H1 (cell line): ENCODE measurements at regions not wholly inside any gene's neighbourhood (a gene's known extent, or its start where the extent isn't known, plus 50 kb on each side); places are given as distances from the start of the nearest gene placed in this dataset.

ENCODE experiments used
- CTCF ChIA-PET: fragments of 300-600 bp; sonication (Branson Sonifier 250); formaldehyde crosslinking; loops from one replicate; lab custom pipeline; 2021; ENCODE audit not compliant: partially characterized antibody; lab: Charles Lee
- POLR2A ChIA-PET: fragments of 300-600 bp; sonication (Branson Sonifier 250); formaldehyde crosslinking; loops from one replicate; lab custom pipeline; 2021; ENCODE audit warnings: inconsistent platforms; ENCODE audit not compliant: partially characterized antibody; lab: Charles Lee
- DNase-seq, 2 experiments: peaks; one replicate each; pipeline versions ENCODE4 v3.0.0 to v3.0.0-alpha.2; 2010 to 2022; ENCODE audit warnings: low spot score in 2 of 2, low read depth in 1 of 2, mixed read lengths in 1 of 2
- FAIRE-seq: peaks from 2 replicates; lab custom pipeline; 2011; peaks lifted over from hg19 to GRCh38; lab: Jason Lieb, UNC
- H2AFZ ChIP-seq: 2 replicates; pipeline ENCODE4 v1.8.1; 2012; ENCODE audit warnings: low read length, inconsistent platforms
- H2AK5ac ChIP-seq: 2 replicates; pipeline ENCODE4 v1.6.1; 2013; ENCODE audit warnings: low read depth, low read length
- H2BK120ac ChIP-seq: replicated peaks from 2 replicates; pipeline ENCODE3; 2013; ENCODE audit warnings: low read depth, low read length, inconsistent platforms
- H2BK12ac ChIP-seq: 2 replicates; pipeline ENCODE4 v1.6.1; 2013; ENCODE audit warnings: low read depth, low read length
- H2BK15ac ChIP-seq: 2 replicates; pipeline ENCODE4 v1.6.1; 2013; ENCODE audit warnings: low read length
- H2BK20ac ChIP-seq: 2 replicates; pipeline ENCODE4 v1.6.1; 2013; ENCODE audit warnings: low read length
- H2BK5ac ChIP-seq: 2 replicates; pipeline ENCODE4 v1.6.1; 2013; ENCODE audit warnings: low read depth, low read length
- H3K14ac ChIP-seq: 2 replicates; pipeline ENCODE4 v1.6.1; 2013; ENCODE audit warnings: inconsistent platforms; ENCODE audit not compliant: insufficient read length
- H3K18ac ChIP-seq: 2 replicates; pipeline ENCODE4 v1.6.1; 2013; ENCODE audit warnings: low read length; ENCODE audit errors: extremely low read depth
- H3K23ac ChIP-seq: 2 replicates; pipeline ENCODE4 v1.6.1; 2013; ENCODE audit warnings: inconsistent platforms; ENCODE audit not compliant: insufficient read length
- H3K23me2 ChIP-seq: 2 replicates; pipeline ENCODE4 v1.6.1; 2013; ENCODE audit warnings: low read depth, low read length
- H3K27ac ChIP-seq: 2 replicates; pipeline ENCODE4 v1.6.1; 2011; ENCODE audit warnings: low read depth, low read length, inconsistent platforms
- H3K27me3 ChIP-seq, 4 experiments: replicated peaks in 1 of 4; 1 replicate in 1 of 4; 2 replicates in 3 of 4; pipeline versions ENCODE4 v1.6.1 to v1.8.1; 2011 to 2013; ENCODE audit warnings: low read length in 3 of 4, mild to moderate bottlenecking in 3 of 4, inconsistent platforms in 2 of 4, mixed read lengths in 2 of 4, moderate library complexity in 1 of 4; ENCODE audit not compliant: control insufficient read depth in 3 of 4, insufficient read depth in 3 of 4; ENCODE audit errors: extremely low read depth in 1 of 4
- H3K36me3 ChIP-seq, 4 experiments: 2 replicates each; pipeline versions ENCODE4 v1.6.1 to v1.8.1; 2011 to 2013; ENCODE audit warnings: mild to moderate bottlenecking in 4 of 4, low read length in 3 of 4, moderate library complexity in 2 of 4, control low read depth in 1 of 4, inconsistent platforms in 1 of 4; ENCODE audit not compliant: insufficient read depth in 4 of 4, control insufficient read depth in 2 of 4
- H3K4ac ChIP-seq: replicated peaks from 2 replicates; pipeline ENCODE3; 2013; ENCODE audit warnings: low read length, low read depth, mixed read lengths, inconsistent platforms; ENCODE audit not compliant: insufficient read length
- H3K4me1 ChIP-seq, 4 experiments: replicated peaks in 1 of 4; 1 replicate in 1 of 4; 2 replicates in 3 of 4; pipeline versions ENCODE4 v1.6.1 to v1.8.1; 2011 to 2013; ENCODE audit warnings: low read length in 3 of 4, inconsistent platforms in 2 of 4, mixed read lengths in 1 of 4; ENCODE audit not compliant: insufficient read depth in 4 of 4, control insufficient read depth in 3 of 4
- H3K4me2 ChIP-seq, 2 experiments: 2 replicates each; pipeline versions ENCODE4 v1.6.1 to v1.8.1; 2011 to 2013; ENCODE audit warnings: low read depth in 2 of 2, low read length in 2 of 2, control low read depth in 1 of 2, inconsistent platforms in 1 of 2, mild to moderate bottlenecking in 1 of 2; ENCODE audit not compliant: insufficient read depth in 1 of 2
- H3K4me3 ChIP-seq, 4 experiments: fragments of 200-600, 300-600 bp in 1 of 4; sonication (generic), shearing (Covaris generic), sonication (Bioruptor Twin) in 1 of 4; 2 replicates each; pipeline versions ENCODE4 v1.5.1 to v1.8.1; 2011 to 2016; ENCODE audit warnings: low read length in 4 of 4, low read depth in 3 of 4, control low read depth in 2 of 4, inconsistent platforms in 2 of 4, mild to moderate bottlenecking in 2 of 4, mixed read lengths in 1 of 4, moderate library complexity in 1 of 4; ENCODE audit not compliant: insufficient read depth in 2 of 4; ENCODE audit errors: extremely low read depth in 1 of 4
- H3K56ac ChIP-seq: replicated peaks from 2 replicates; pipeline ENCODE3; 2013; ENCODE audit warnings: low read depth, mild to moderate bottlenecking, mixed read lengths, low read length, inconsistent platforms; ENCODE audit not compliant: insufficient read length
- H3K79me1 ChIP-seq: 2 replicates; pipeline ENCODE4 v1.6.1; 2013; ENCODE audit warnings: low read depth, low read length, control low read depth
- H3K79me2 ChIP-seq, 2 experiments: 2 replicates each; pipeline versions ENCODE4 v1.6.1 to v1.8.1; 2012 to 2013; ENCODE audit warnings: low read length in 2 of 2, mild to moderate bottlenecking in 2 of 2, inconsistent platforms in 1 of 2; ENCODE audit not compliant: insufficient read depth in 2 of 2, control insufficient read depth in 1 of 2
- H3K9ac ChIP-seq, 4 experiments: replicated peaks in 1 of 4; 1 replicate in 1 of 4; 2 replicates in 3 of 4; pipeline versions ENCODE4 v1.6.1 to v1.8.1; 2011 to 2013; ENCODE audit warnings: low read depth in 3 of 4, low read length in 3 of 4, control low read depth in 2 of 4, mild to moderate bottlenecking in 2 of 4, moderate library complexity in 2 of 4, inconsistent platforms in 1 of 4; ENCODE audit errors: extremely low read depth in 1 of 4
- H3K9me3 ChIP-seq, 2 experiments: 2 replicates each; pipeline versions ENCODE4 v1.6.1 to v1.8.1; 2012 to 2013; ENCODE audit warnings: mild to moderate bottlenecking in 2 of 2, moderate library complexity in 2 of 2, control low read depth in 1 of 2, inconsistent platforms in 1 of 2, low read depth in 1 of 2, low read length in 1 of 2, mixed read lengths in 1 of 2; ENCODE audit not compliant: insufficient read depth in 2 of 2
- H4K20me1 ChIP-seq, 2 experiments: replicated peaks in 1 of 2; 2 replicates each; pipeline versions ENCODE3 to v1.8.1; 2011 to 2013; ENCODE audit warnings: inconsistent platforms in 2 of 2, low read length in 2 of 2, mild to moderate bottlenecking in 1 of 2; ENCODE audit not compliant: insufficient read depth in 2 of 2, control insufficient read depth in 1 of 2
- H4K5ac ChIP-seq: 2 replicates; pipeline ENCODE4 v1.6.1; 2013; ENCODE audit warnings: low read length, low read depth, mixed read lengths, inconsistent platforms; ENCODE audit not compliant: insufficient read length
- H4K8ac ChIP-seq: 2 replicates; pipeline ENCODE4 v1.8.0; 2013; ENCODE audit warnings: mild to moderate bottlenecking, moderate library complexity, low read length, inconsistent platforms; ENCODE audit not compliant: insufficient read depth; ENCODE audit errors: extremely low read depth
- H4K91ac ChIP-seq: replicated peaks from 2 replicates; pipeline ENCODE3; 2013; ENCODE audit warnings: low read length, mixed read lengths, inconsistent platforms; ENCODE audit not compliant: insufficient read length
- ATF3 ChIP-seq: IDR thresholded peaks from 2 replicates; pipeline ENCODE4 v1.6.1; 2011; ENCODE audit warnings: low read depth, mild to moderate bottlenecking, low read length; ENCODE audit not compliant: insufficient read depth
- BRCA1 ChIP-seq: IDR thresholded peaks from 2 replicates; pipeline ENCODE4 v1.6.1; 2012; ENCODE audit warnings: low read depth, low read length, improper control_type of control experiment
- CEBPB ChIP-seq: IDR thresholded peaks from 2 replicates; pipeline ENCODE4 v1.6.1; 2012; ENCODE audit warnings: low read depth, low read length
- CREB1 ChIP-seq: IDR thresholded peaks from 2 replicates; pipeline ENCODE4 v1.6.1; 2012; ENCODE audit warnings: inconsistent platforms
- EGR1 ChIP-seq: IDR thresholded peaks from 2 replicates; pipeline ENCODE4 v1.6.1; 2011; ENCODE audit warnings: low read depth, low read length, borderline replicate concordance
- KDM1A ChIP-seq: fragments of 200-600, 300-600 bp; sonication (generic); IDR thresholded peaks from 2 replicates; pipeline ENCODE4 v1.7.1; 2016; ENCODE audit warnings: mild to moderate bottlenecking, low read length, borderline replicate concordance
- POLR2A ChIP-seq, 2 experiments: IDR thresholded peaks; 1 replicate in 1 of 2; 2 replicates in 1 of 2; pipeline ENCODE4 v1.6.1; 2011; ENCODE audit warnings: low read depth in 2 of 2, low read length in 2 of 2, mild to moderate bottlenecking in 2 of 2; ENCODE audit errors: control extremely low read depth in 1 of 2
- POLR2AphosphoS5 ChIP-seq: IDR thresholded peaks from 2 replicates; pipeline ENCODE4 v1.6.1; 2011; ENCODE audit warnings: low read depth, low read length
- POU5F1 ChIP-seq: IDR thresholded peaks from 2 replicates; pipeline ENCODE4 v1.6.1; 2011; ENCODE audit warnings: low read depth, mild to moderate bottlenecking, low read length, moderate library complexity
- TAF1 ChIP-seq: IDR thresholded peaks from 2 replicates; pipeline ENCODE4 v1.6.1; 2011; ENCODE audit warnings: mild to moderate bottlenecking, low read depth, low read length
- TAF7 ChIP-seq: optimal IDR thresholded peaks from 2 replicates; pipeline ENCODE3; 2011; ENCODE audit warnings: low read depth, mild to moderate bottlenecking, inconsistent platforms, low read length, moderate library complexity, borderline replicate concordance
- TBP ChIP-seq: IDR thresholded peaks from 2 replicates; pipeline ENCODE4 v1.6.1; 2011; ENCODE audit warnings: low read depth, low read length, improper control_type of control experiment
- USF2 ChIP-seq: IDR thresholded peaks from 2 replicates; pipeline ENCODE4 v1.6.1; 2011; ENCODE audit warnings: low read length, improper control_type of control experiment
- WGBS, 2 experiments: shearing (Covaris generic) in 1 of 2; methylation state at CpG; one replicate each; pipeline versions ENCODE4 v1.1.6 to v1.1.7; 2013 to 2015; ENCODE audit warnings: low lambda C conversion rate in 2 of 2, mixed read lengths in 2 of 2, inconsistent platforms in 1 of 2, low coverage in 1 of 2, missing lambda C conversion rate in 1 of 2; ENCODE audit not compliant: insufficient replicate concordance in 2 of 2, insufficient coverage in 1 of 2, insufficient read length in 1 of 2; ENCODE audit errors: extremely low coverage in 1 of 2, missing lambda C conversion rate in 1 of 2; 5-methylcytosine and 5-hydroxymethylcytosine counted together

DNA sequence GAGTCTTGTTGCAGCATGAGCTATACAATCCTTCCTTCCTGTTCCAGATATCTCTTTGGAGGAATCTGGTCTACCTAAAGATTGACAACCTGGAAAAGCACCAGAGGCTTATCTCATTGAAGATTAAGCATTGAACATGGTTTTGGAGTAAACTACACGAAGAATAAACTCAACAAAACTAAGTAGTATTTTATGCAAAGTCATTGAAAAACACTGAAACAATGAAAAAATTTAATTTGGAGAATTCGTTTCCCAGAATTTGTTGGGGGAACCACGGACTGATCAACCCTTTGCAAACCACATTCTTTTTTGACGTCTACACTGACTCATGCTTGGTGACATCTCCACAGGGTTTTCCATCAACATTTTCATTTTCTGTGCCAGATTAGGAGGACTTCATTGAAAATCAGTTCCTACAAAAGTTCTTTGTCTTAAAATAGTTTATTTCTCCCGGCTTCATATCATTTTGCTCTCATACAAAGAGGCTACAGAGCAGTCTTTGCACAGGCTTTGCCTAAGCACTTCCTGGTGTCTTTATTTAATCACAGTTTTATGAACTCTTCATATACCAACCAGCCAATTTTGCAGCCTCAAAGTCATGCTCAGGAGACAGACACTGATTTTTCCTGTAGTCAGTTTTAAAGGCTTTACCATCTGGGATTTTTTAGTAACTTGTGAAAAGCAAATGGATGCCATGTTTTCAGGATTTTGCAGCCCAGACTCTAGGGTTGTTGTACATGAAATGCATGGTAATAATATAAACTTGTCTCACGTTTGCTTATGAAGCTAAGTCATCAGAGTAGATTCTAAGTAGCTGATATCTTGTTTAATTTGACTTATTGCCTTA is 186.3 kb downstream of the C11orf91 start:
- Histone ChIP-seq H2BK5ac (no peak overlapping the region), H2BK15ac (no peak overlapping the region), H3K9me3 (no peaks in the 10 kb centered on the region), H3K36me3 (no peaks in the 10 kb centered on the region), H3K23ac (no peak overlapping the region), H2BK12ac (no peak overlapping the region), H4K91ac (no peak overlapping the region), H3K79me2 (no peaks in the 10 kb centered on the region), H3K18ac (no peak overlapping the region), H3K4me2 (no peak overlapping the region), H3K27me3 (no peaks in the 10 kb centered on the region), H3K4me3 (no peak overlapping the region), H3K56ac (no peak overlapping the region), H3K27ac (no peak overlapping the region), H3K9ac (no peak overlapping the region), H2AK5ac (no peak overlapping the region), H2AFZ (no peak overlapping the region), H3K14ac (no peak overlapping the region), H2BK20ac (no peak overlapping the region), H4K8ac (no peak overlapping the region), H2BK120ac (no peak overlapping the region), H3K79me1 (no peaks in the 10 kb centered on the region), H3K4ac (no peak overlapping the region), H4K5ac (no peak overlapping the region), H3K4me1 (no peaks in the 10 kb centered on the region), H4K20me1 (no peaks in the 10 kb centered on the region), H3K23me2 (no peaks in the 10 kb centered on the region)
- 88% methylated on average over 6 of the region's 6 CpGs; no CpG with 5 or more reads in 1 of the 2 experiments for WGBS, 2 experiments
- ChIA-PET CTCF (interaction anchor here (0.8 to 1.6 kb wide), 4 partner anchors 11 to 71 kb away, joined by 3 to 5 read pairs (median 4); no protein-coding TSS in a partner anchor), POLR2A (no interaction called here)
- no peak for DNase-seq
- FAIRE-seq, result no peak
- TF ChIP-seq CEBPB (no peak), BRCA1 (no peak), TAF7 (no peak), POLR2A (IDR thresholded peaks at IDR 0.05; ENCODE audit: control extremely low read depth in 1 of 2, low read depth in 2 of 2, low read length in 2 of 2) (no peak), KDM1A (no peak), USF2 (no peak), POLR2AphosphoS5 (no peak), ATF3 (no peak), POU5F1 (no peak), TBP (no peak), EGR1 (no peak), CREB1 (no peak), TAF1 (no peak)
